SH-SY5Y (cell line): ENCODE measurements at regions not wholly inside any gene's neighbourhood (a gene's known extent, or its start where the extent isn't known, plus 50 kb on each side); places are given as distances from the start of the nearest gene placed in this dataset.

Experiments
- GATA2 ChIP-seq: IDR thresholded peaks from 2 replicates; pipeline ENCODE4 v1.6.1; 2011; ENCODE audit warnings: mild to moderate bottlenecking, low read depth, low read length
- GATA3 ChIP-seq: IDR thresholded peaks from 2 replicates; pipeline ENCODE4 v1.6.1; 2011; ENCODE audit warnings: low read depth, mild to moderate bottlenecking, low read length, moderate library complexity

DNA sequence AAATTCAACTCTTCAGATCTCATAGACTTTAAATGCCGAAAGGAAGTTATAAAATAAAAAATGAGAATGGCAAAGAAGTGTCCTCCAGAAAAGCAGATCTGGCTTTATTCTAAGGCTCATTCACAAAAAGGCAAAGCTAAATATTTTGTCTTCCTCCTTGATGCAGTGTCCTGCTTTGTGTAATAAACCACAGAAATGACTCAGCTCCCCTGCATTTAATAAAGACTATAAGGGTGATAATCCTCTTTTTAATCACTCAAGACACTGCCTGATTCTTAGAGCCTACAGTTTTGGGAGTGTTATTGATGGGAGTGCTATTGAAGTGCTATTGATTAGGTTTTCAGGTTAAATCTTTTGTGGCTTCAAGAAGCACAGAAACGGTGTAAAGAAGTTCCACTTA is 482.0 kb downstream of the PCDH20 start:
- no peak for TF ChIP-seq GATA3
- no peak for TF ChIP-seq GATA2
